HL-60 (cell line): ENCODE measurements at regions not wholly inside any gene's neighbourhood (a gene's known extent, or its start where the extent isn't known, plus 50 kb on each side); places are given as distances from the start of the nearest gene placed in this dataset.

Source experiments
- DNase-seq, 2 experiments: peaks; one replicate each; pipeline ENCODE4 v3.0.0-alpha.2; 2010 to 2020; ENCODE audit warnings: low read depth in 1 of 2, low spot score in 1 of 2
- H3K27ac ChIP-seq: fragments of 250-450 bp; sonication (Bioruptor Pico); replicated peaks from 2 replicates; pipeline ENCODE4 v1.5.1; 2020; ENCODE audit warnings: mild to moderate bottlenecking, moderate library complexity
- H3K27me3 ChIP-seq: fragments of 250-450 bp; sonication (Bioruptor Pico); 2 replicates; pipeline ENCODE4 v1.5.1; 2021; ENCODE audit warnings: mild to moderate bottlenecking, moderate library complexity; ENCODE audit not compliant: insufficient read depth, poor library complexity, severe bottlenecking
- H3K4me3 ChIP-seq: replicated peaks from 2 replicates; pipeline ENCODE4 v1.5.1; 2011; ENCODE audit warnings: mild to moderate bottlenecking, control low read depth, low read length; ENCODE audit not compliant: insufficient read depth
- CTCF ChIP-seq: IDR thresholded peaks from one replicate; pipeline ENCODE4 v1.5.1; 2011; ENCODE audit warnings: low read length, control low read depth, inconsistent platforms; ENCODE audit not compliant: insufficient read depth
- GABPA ChIP-seq: IDR thresholded peaks from 2 replicates; pipeline ENCODE4 v1.6.1; 2012; ENCODE audit warnings: low read depth
- POLR2AphosphoS5 ChIP-seq: IDR thresholded peaks from 2 replicates; pipeline ENCODE4 v1.6.1; 2012; ENCODE audit warnings: low read depth
- REST ChIP-seq: IDR thresholded peaks from 2 replicates; pipeline ENCODE4 v1.6.1; 2012; ENCODE audit warnings: low read depth; ENCODE audit not compliant: insufficient replicate concordance
- SPI1 ChIP-seq: IDR thresholded peaks from 2 replicates; pipeline ENCODE4 v1.6.1; 2012; ENCODE audit warnings: low read depth, mild to moderate bottlenecking, borderline replicate concordance

GRCh38 chr13:65035302-65035701, 2194.8 kb downstream of the PCDH9 start:
- Histone ChIP-seq H3K4me3 (no peak overlapping the region), H3K27me3 (no peaks in the 10 kb centered on the region), H3K27ac (no peak overlapping the region)
- TF ChIP-seq CTCF (no peak), REST (no peak), GABPA (no peak), SPI1 (no peak), POLR2AphosphoS5 (no peak)
- no peak for DNase-seq

GRCh38 chr13:65034266-65034665, 2195.9 kb downstream of the PCDH9 start:
- H3K27ac ChIP-seq = no peak overlapping the region
- TF ChIP-seq POLR2AphosphoS5 (no peak), GABPA (no peak), REST (no peak)
- no peaks in the 10 kb centered on the region for H3K27me3 ChIP-seq
- no peak for DNase-seq
- no peak overlapping the region for H3K4me3 ChIP-seq

GRCh38 chr13:65032825-65033224, 2197.3 kb downstream of the PCDH9 start:
- no peaks in the 10 kb centered on the region for H3K27me3 ChIP-seq
- H3K4me3 ChIP-seq = no peak overlapping the region
- H3K27ac ChIP-seq = no peak overlapping the region
- TF ChIP-seq SPI1 = no peak
- no peak for TF ChIP-seq CTCF
- TF ChIP-seq GABPA = no peak
- TF ChIP-seq POLR2AphosphoS5 = no peak
- no peak for TF ChIP-seq REST
- DNase-seq = no peak

GRCh38 chr13:65028101-65028500, 2202.0 kb downstream of the PCDH9 start:
- Histone ChIP-seq H3K27me3 (no peaks in the 10 kb centered on the region), H3K27ac (no peak overlapping the region), H3K4me3 (no peak overlapping the region)
- DNase-seq = no peak
- TF ChIP-seq POLR2AphosphoS5 (no peak), REST (no peak), GABPA (no peak), SPI1 (no peak), CTCF (no peak)
